ENCODE measurements at regions not wholly inside any gene's neighbourhood (a gene's known extent, or its start where the extent isn't known, plus 50 kb on each side); places are given as distances from the start of the nearest gene placed in this dataset.
"Not testable (repeated sequence)": the region's sequence is repeated elsewhere in the genome, so short reads cannot be mapped to it uniquely, and the experiment has no call there.

GRCh38 chr14:42541535-42542001 lies 934.9 kb downstream of the LRFN5 start:
- DNase-seq = no peak

GRCh38 chr14:42535397-42535796 lies 928.7 kb downstream of the LRFN5 start:
- no peak for DNase-seq

GRCh38 chr14:42533476-42533875 lies 926.8 kb downstream of the LRFN5 start:
- DNase-seq = no peak

GRCh38 chr14:42532194-42532593 lies 925.5 kb downstream of the LRFN5 start:
- DNase-seq = no peak

- no peak for DNase-seq
Measured at GRCh38 chr14:42527141-42527540, 920.5 kb downstream of the LRFN5 start.

- DNase-seq = no peak
Measured at GRCh38 chr14:42523666-42524065, 917.0 kb downstream of the LRFN5 start.

- no peak for DNase-seq
Measured at GRCh38 chr14:42517806-42518500, 911.3 kb downstream of the LRFN5 start.

- no peak for DNase-seq
Measured at GRCh38 chr14:42513837-42514236, 907.2 kb downstream of the LRFN5 start.

GRCh38 chr14:42510071-42510470 lies 903.4 kb downstream of the LRFN5 start:
- DNase-seq = no peak

- DNase-seq = no peak
Measured at GRCh38 chr14:42508209-42508946, 901.7 kb downstream of the LRFN5 start.

GRCh38 chr14:42504433-42504832 lies 897.8 kb downstream of the LRFN5 start:
- DNase-seq = no peak

- no peak for DNase-seq
Measured at GRCh38 chr14:42499137-42499536, 892.5 kb downstream of the LRFN5 start.

- DNase-seq = no peak
Measured at GRCh38 chr14:42490536-42490935, 883.9 kb downstream of the LRFN5 start.

GRCh38 chr14:42488965-42489364 lies 882.3 kb downstream of the LRFN5 start:
- DNase-seq = no peak

- DNase-seq = not testable (repeated sequence)
Measured at GRCh38 chr14:42482345-42482971, 875.8 kb downstream of the LRFN5 start.

- not testable (repeated sequence) for DNase-seq
Measured at GRCh38 chr14:42481714-42482113, 875.0 kb downstream of the LRFN5 start.

- no peak for DNase-seq
Measured at GRCh38 chr14:42480255-42480654, 873.6 kb downstream of the LRFN5 start.

GRCh38 chr14:42475289-42475688 lies 868.6 kb downstream of the LRFN5 start:
- no peak for DNase-seq

- DNase-seq = no peak
Measured at GRCh38 chr14:42470427-42470719, 863.7 kb downstream of the LRFN5 start.

GRCh38 chr14:42469637-42470426 lies 863.2 kb downstream of the LRFN5 start:
- DNase-seq = no peak

- no peak for DNase-seq
Measured at GRCh38 chr14:42460673-42461072, 854.0 kb downstream of the LRFN5 start.

GRCh38 chr14:42459171-42459685 lies 852.6 kb downstream of the LRFN5 start:
- no peak for DNase-seq

GRCh38 chr14:42441615-42442014 lies 834.9 kb downstream of the LRFN5 start:
- no peak for DNase-seq

All from activated naive CD4-positive, alpha-beta T cell treated with anti-CD3 and anti-CD28 coated beads, Interleukin-2, amount 50 U/mL, for 16 hours (primary cell).